Breast epithelium (tissue), 4 donors: ENCODE measurements at regions not wholly inside any gene's neighbourhood (a gene's known extent, or its start where the extent isn't known, plus 50 kb on each side); places are given as distances from the start of the nearest gene placed in this dataset.
A peak's percentile ranks its signal among the peaks of the same experiment; 100 is the strongest.
"Not testable (repeated sequence)": the region's sequence is repeated elsewhere in the genome, so short reads cannot be mapped to it uniquely, and the experiment has no call there.

Experiments
- DNase-seq, 2 donors: peaks; one replicate each; pipeline ENCODE4 v3.0.0-alpha.2; 2019; ENCODE audit warnings: low spot score in 2 of 2
- H3K27ac ChIP-seq, 2 donors: fragments of 200-600 bp; sonication (generic) in 1 of 2; one replicate each; pipeline ENCODE4 v1.5.1; 2016 to 2019; ENCODE audit warnings: mild to moderate bottlenecking in 1 of 2
- H3K27me3 ChIP-seq, 2 donors: fragments of 200-600 bp; sonication (generic) in 1 of 2; one replicate each; pipeline versions ENCODE4 v1.5.1 to v1.6.0; 2017 to 2019; ENCODE audit warnings: control low read depth in 1 of 2, mild to moderate bottlenecking in 1 of 2
- H3K36me3 ChIP-seq: fragments of 200-600 bp; one replicate; pipeline ENCODE4 v1.5.1; 2019
- H3K4me1 ChIP-seq, 2 donors: fragments of 200-600 bp; sonication (generic); one replicate each; pipeline ENCODE4 v1.5.1; 2016 to 2019; ENCODE audit warnings: control low read depth in 1 of 2
- H3K4me3 ChIP-seq, 3 donors: fragments of 200-600 bp; sonication (generic); 1 replicate in 2 of 3; 2 replicates in 1 of 3; pipeline ENCODE4 v1.5.1; 2016 to 2019; ENCODE audit warnings: mild to moderate bottlenecking in 3 of 3, moderate library complexity in 2 of 3
- H3K9me3 ChIP-seq, 2 donors: fragments of 200-600 bp; sonication (generic) in 1 of 2; one replicate each; pipeline ENCODE4 v1.5.1; 2016 to 2019; ENCODE audit warnings: control low read depth in 1 of 2
- POLR2A ChIP-seq: fragments of 450-650 bp; IDR thresholded peaks from one replicate; pipeline ENCODE4 v1.6.1; 2016; ENCODE audit warnings: antibody characterized with exemption, mild to moderate bottlenecking, moderate library complexity
- POLR2AphosphoS5 ChIP-seq, 3 donors: sonication (generic); formaldehyde crosslinking; IDR thresholded peaks; one replicate each; pipeline ENCODE4 v1.6.1; 2017; ENCODE audit warnings: antibody characterized with exemption in 3 of 3
- intact Hi-C: fragments of 100-400 bp; cut with DNase I; formaldehyde crosslinking; loops from one replicate; pipeline ENCODE4 v1.15.1; 2023; ENCODE audit warnings: low total_unique reads
- TF ChIP-seq, protein P1 (sequence below), 3 donors: fragments of 450-650 bp; IDR thresholded peaks; one replicate each; pipeline ENCODE4 v1.5.1; 2016 to 2017; ENCODE audit warnings: antibody characterized with exemption in 3 of 3, mild to moderate bottlenecking in 3 of 3, moderate library complexity in 3 of 3

GRCh38 chr12:105440037-105440664 lies 109.7 kb downstream of the C12orf75 start:
- Histone ChIP-seq H3K4me1 (no peaks in the 10 kb centered on the region), H3K27ac (no peak overlapping the region), H3K9me3 (no peaks in the 10 kb centered on the region), H3K27me3 (no peaks in the 10 kb centered on the region), H3K36me3 (no peaks in the 10 kb centered on the region), H3K4me3 (no peak overlapping the region)
- DNase-seq = no peak
- intact Hi-C loops = no loop called here
- TF ChIP-seq POLR2A (no peak), POLR2AphosphoS5 (IDR thresholded peaks at IDR 0.05) (no peak)
- TF ChIP-seq, protein P1, sequence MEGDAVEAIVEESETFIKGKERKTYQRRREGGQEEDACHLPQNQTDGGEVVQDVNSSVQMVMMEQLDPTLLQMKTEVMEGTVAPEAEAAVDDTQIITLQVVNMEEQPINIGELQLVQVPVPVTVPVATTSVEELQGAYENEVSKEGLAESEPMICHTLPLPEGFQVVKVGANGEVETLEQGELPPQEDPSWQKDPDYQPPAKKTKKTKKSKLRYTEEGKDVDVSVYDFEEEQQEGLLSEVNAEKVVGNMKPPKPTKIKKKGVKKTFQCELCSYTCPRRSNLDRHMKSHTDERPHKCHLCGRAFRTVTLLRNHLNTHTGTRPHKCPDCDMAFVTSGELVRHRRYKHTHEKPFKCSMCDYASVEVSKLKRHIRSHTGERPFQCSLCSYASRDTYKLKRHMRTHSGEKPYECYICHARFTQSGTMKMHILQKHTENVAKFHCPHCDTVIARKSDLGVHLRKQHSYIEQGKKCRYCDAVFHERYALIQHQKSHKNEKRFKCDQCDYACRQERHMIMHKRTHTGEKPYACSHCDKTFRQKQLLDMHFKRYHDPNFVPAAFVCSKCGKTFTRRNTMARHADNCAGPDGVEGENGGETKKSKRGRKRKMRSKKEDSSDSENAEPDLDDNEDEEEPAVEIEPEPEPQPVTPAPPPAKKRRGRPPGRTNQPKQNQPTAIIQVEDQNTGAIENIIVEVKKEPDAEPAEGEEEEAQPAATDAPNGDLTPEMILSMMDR (IDR thresholded peaks at IDR 0.05) = no peak

- Histone ChIP-seq H3K4me3 (no peak overlapping the region), H3K36me3 (no peaks in the 10 kb centered on the region), H3K9me3 (no peaks in the 10 kb centered on the region), H3K27ac (no peak overlapping the region), H3K4me1 (no peaks in the 10 kb centered on the region), H3K27me3 (no peaks in the 10 kb centered on the region)
- intact Hi-C loops = no loop called here
- TF ChIP-seq, protein P1 (IDR thresholded peaks at IDR 0.05) = no peak
- TF ChIP-seq POLR2A (no peak), POLR2AphosphoS5 (IDR thresholded peaks at IDR 0.05) (no peak)
- no peak for DNase-seq
These were observed 113.5 kb downstream of the C12orf75 start for GRCh38 chr12:105443802-105444652.

DNA sequence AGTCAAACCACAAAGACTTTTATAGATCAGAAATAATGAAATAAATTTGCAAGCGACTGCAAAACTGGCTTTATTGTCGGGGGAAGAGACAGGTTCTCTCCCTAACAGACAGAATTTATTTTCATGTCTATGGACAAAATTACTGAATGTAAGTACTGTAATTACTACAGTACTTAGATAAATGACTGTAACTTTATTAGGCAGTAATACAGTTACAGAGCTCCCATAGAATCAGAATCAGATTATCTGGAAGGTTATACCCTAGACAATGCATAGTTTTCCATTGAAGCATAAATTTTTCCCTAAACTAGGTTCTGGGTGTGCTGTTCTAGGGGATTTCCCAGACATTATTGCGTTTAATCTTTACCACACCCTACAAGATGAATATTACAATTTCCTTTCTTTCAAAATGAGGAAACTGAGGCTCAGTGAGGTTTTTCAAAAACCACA lies 114.2 kb downstream of the C12orf75 start:
- no peaks in the 10 kb centered on the region for H3K27me3 ChIP-seq
- H3K9me3 ChIP-seq = no peaks in the 10 kb centered on the region
- intact Hi-C loops = no loop called here
- TF ChIP-seq POLR2AphosphoS5 (IDR thresholded peaks at IDR 0.05) (no peak), POLR2A (no peak)
- TF ChIP-seq, protein P1 (IDR thresholded peaks at IDR 0.05) = no peak
- DNase-seq = no peak
- no peaks in the 10 kb centered on the region for H3K36me3 ChIP-seq
- no peaks in the 10 kb centered on the region for H3K4me1 ChIP-seq
- H3K27ac ChIP-seq = no peak overlapping the region
- H3K4me3 ChIP-seq = no peak overlapping the region

- intact Hi-C loops = no loop called here
- H3K9me3 ChIP-seq = no peaks in the 10 kb centered on the region
- H3K4me3 ChIP-seq = no peak overlapping the region
- H3K27me3 ChIP-seq = no peaks in the 10 kb centered on the region
- H3K36me3 ChIP-seq = no peaks in the 10 kb centered on the region
- no peak overlapping the region for H3K27ac ChIP-seq
- H3K4me1 ChIP-seq = no peaks in the 10 kb centered on the region
- no peak for TF ChIP-seq POLR2A
- DNase-seq = no peak
These were observed 114.8 kb downstream of the C12orf75 start for GRCh38 chr12:105445249-105445648.

DNA sequence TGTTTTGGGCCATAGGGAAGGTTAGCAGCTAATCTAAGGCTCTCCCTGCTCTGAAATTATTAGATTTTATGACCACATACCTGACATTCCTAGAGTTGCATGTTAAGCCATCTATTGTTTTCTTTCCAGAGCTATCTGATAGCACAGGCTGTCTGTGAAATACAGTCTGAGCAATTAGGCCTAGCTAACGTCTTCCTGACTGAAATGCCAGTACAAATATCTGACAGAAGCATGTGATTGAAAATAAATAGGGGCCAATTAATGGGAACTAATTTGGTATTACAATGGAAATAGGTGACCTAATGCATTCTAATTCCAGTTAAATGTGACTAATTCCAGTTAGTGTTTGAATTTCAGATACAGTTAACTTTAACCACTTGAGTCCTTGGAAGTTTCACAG lies 115.2 kb downstream of the C12orf75 start:
- Histone ChIP-seq H3K4me3 (no peak overlapping the region), H3K27ac (no peak overlapping the region), H3K9me3 (no peaks in the 10 kb centered on the region), H3K36me3 (no peaks in the 10 kb centered on the region), H3K4me1 (no peaks in the 10 kb centered on the region), H3K27me3 (no peaks in the 10 kb centered on the region)
- no peak for DNase-seq
- peak in 1 of 3 donors; percentile 49 for TF ChIP-seq POLR2AphosphoS5 (IDR thresholded peaks at IDR 0.05)
- no peak for TF ChIP-seq POLR2A
- TF ChIP-seq, protein P1 (IDR thresholded peaks at IDR 0.05) = no peak
- intact Hi-C loops = no loop called here

DNA sequence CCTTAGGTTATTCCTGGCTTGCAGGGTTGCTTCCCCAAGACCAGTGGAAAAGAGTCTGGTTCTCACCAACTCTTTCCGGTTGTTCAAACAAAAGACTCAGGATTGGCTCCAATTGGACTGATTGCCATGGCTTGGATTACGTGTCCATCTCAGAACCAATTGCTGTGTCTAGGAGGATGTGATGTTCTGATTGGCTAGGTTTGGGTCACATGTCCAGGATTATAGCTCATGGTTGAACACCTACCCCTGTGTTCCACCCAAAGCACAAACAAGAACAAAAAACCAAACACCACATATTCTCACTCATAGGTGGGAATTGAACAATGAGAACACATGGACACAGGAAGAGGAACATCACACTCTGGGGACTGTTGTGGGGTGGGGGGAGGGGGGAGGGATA lies 116.0 kb downstream of the C12orf75 start:
- H3K4me1 ChIP-seq, H3K4me3 ChIP-seq, DNase-seq, H3K9me3 ChIP-seq, H3K27me3 ChIP-seq, H3K36me3 ChIP-seq, intact Hi-C loops: not testable (repeated sequence)
- H3K27ac ChIP-seq = peak overlapping the region in 1 of 2 donors; percentile 53
